ENCODE measurements at regions not wholly inside any gene's neighbourhood (a gene's known extent, or its start where the extent isn't known, plus 50 kb on each side); places are given as distances from the start of the nearest gene placed in this dataset.

DNA sequence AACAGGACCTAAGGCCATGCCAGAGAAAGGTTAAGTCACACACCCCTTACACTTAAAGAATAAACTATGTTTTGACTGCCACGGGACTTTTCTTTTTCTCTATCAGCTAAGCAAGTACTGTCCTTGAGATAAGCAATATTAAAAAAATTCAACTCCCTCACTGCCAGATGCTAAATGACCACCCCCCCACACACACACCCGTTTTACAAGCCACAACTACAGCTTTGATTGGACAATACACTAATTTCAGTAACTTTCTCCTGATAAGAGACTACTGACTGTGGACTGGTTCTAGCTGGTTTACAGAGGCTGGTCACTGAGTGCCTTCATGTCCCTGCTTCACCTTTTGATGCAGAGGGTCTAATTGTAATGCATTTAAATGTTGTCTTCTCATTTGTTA lies 63.9 kb upstream of the HOPX start:
- H3K4me3 Mint-ChIP-seq, result no peak overlapping the region
- H3K4me1 Mint-ChIP-seq, result peaks cover 0 to 5% of the 10 kb centered on the region in 2 donors
- H3K36me3 Mint-ChIP-seq, result no peaks in the 10 kb centered on the region
- Histone ChIP-seq H3K4me3 (ENCODE audit: low read length) (no peak overlapping the region), H3K36me3 (ENCODE audit: control insufficient read depth, insufficient read depth, low read length) (no peaks in the 10 kb centered on the region), H3K9me3 (ENCODE audit: control insufficient read depth, insufficient read depth, low read length) (no peaks in the 10 kb centered on the region), H3K27ac (ENCODE audit: low read length) (no peak overlapping the region), H3K4me1 (ENCODE audit: control insufficient read depth, insufficient read depth, low read length) (no peaks in the 10 kb centered on the region), H3K27me3 (ENCODE audit: control insufficient read depth, insufficient read depth, low read length) (no peaks in the 10 kb centered on the region)
- H3K27me3 Mint-ChIP-seq (ENCODE audit: low read depth in 2 of 2), result no peaks in the 10 kb centered on the region
- no peak overlapping the region for H3K27ac Mint-ChIP-seq
- TF ChIP-seq, protein P1, sequence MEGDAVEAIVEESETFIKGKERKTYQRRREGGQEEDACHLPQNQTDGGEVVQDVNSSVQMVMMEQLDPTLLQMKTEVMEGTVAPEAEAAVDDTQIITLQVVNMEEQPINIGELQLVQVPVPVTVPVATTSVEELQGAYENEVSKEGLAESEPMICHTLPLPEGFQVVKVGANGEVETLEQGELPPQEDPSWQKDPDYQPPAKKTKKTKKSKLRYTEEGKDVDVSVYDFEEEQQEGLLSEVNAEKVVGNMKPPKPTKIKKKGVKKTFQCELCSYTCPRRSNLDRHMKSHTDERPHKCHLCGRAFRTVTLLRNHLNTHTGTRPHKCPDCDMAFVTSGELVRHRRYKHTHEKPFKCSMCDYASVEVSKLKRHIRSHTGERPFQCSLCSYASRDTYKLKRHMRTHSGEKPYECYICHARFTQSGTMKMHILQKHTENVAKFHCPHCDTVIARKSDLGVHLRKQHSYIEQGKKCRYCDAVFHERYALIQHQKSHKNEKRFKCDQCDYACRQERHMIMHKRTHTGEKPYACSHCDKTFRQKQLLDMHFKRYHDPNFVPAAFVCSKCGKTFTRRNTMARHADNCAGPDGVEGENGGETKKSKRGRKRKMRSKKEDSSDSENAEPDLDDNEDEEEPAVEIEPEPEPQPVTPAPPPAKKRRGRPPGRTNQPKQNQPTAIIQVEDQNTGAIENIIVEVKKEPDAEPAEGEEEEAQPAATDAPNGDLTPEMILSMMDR (IDR thresholded peaks at IDR 0.05), result no peak
- no peaks in the 10 kb centered on the region for H3K9me3 Mint-ChIP-seq
- intact Hi-C loops (cut with micrococcal nuclease), result no loop called here
- 86% methylated on average over 2 of the region's 2 CpGs for WGBS (ENCODE audit: insufficient coverage)
- DNase-seq (no peak), ATAC-seq (no peak)

DNA sequence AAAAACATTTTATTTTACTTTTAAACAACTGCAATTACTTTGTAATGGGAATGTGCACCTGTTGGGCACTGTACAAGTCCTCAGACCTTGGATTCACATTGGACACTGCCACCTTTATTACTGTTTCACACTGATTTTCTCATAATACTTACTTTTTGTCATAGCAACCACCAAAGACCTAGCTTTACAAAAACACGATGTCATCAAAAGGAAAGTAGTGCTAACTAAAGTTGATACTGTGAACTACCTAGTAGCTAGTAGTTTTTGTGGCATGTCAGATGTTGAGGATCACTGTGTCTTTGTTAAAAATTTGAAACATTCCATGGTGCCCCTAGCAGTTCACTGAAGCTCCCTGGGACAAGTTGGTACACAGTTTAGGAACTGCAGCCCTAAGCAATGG lies 62.9 kb upstream of the HOPX start:
- Mint-ChIP-seq H3K27ac (no peak overlapping the region), H3K4me3 (no peak overlapping the region), H3K9me3 (no peaks in the 10 kb centered on the region), H3K4me1 (no peaks in the 10 kb centered on the region), H3K36me3 (no peaks in the 10 kb centered on the region), H3K27me3 (ENCODE audit: low read depth in 2 of 2) (no peaks in the 10 kb centered on the region)
- H3K9me3 ChIP-seq (ENCODE audit: control insufficient read depth, insufficient read depth, low read length), result no peaks in the 10 kb centered on the region
- H3K4me3 ChIP-seq (ENCODE audit: low read length), result no peak overlapping the region
- ATAC-seq, result no peak
- no peaks in the 10 kb centered on the region for H3K27me3 ChIP-seq (ENCODE audit: control insufficient read depth, insufficient read depth, low read length)
- intact Hi-C loops (cut with micrococcal nuclease), result no loop called here
- TF ChIP-seq, protein P1 (IDR thresholded peaks at IDR 0.05), result no peak
- WGBS (ENCODE audit: insufficient coverage), result 56% methylated on average over 1 of the region's 1 CpG
- H3K36me3 ChIP-seq (ENCODE audit: control insufficient read depth, insufficient read depth, low read length), result no peaks in the 10 kb centered on the region
- no peaks in the 10 kb centered on the region for H3K4me1 ChIP-seq (ENCODE audit: control insufficient read depth, insufficient read depth, low read length)
- H3K27ac ChIP-seq (ENCODE audit: low read length), result no peak overlapping the region
- DNase-seq, result no peak

DNA sequence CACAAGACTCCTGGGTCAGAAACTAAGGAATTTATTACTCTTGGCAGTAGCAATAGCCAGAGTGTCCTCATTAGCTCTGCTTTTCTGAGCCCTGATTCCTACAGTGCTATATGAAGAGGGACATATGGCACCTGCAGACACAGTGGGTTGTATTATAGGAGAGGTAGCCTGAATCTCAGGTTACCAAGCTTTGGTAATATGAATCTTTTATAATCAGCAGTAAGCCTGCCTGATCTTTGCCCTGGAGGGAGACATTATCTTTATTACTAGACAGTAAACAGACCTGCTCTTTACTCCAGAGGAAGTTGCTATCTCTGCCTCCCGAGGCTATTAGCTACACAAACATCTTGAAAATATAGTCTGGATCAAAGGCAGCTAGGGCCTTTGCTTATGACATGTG lies 62.5 kb upstream of the HOPX start:
- Histone ChIP-seq H3K4me3 (ENCODE audit: low read length) (no peak overlapping the region), H3K4me1 (ENCODE audit: control insufficient read depth, insufficient read depth, low read length) (no peaks in the 10 kb centered on the region), H3K36me3 (ENCODE audit: control insufficient read depth, insufficient read depth, low read length) (no peaks in the 10 kb centered on the region), H3K9me3 (ENCODE audit: control insufficient read depth, insufficient read depth, low read length) (no peaks in the 10 kb centered on the region), H3K27me3 (ENCODE audit: control insufficient read depth, insufficient read depth, low read length) (no peaks in the 10 kb centered on the region), H3K27ac (ENCODE audit: low read length) (no peak overlapping the region)
- Mint-ChIP-seq H3K9me3 (no peaks in the 10 kb centered on the region), H3K27ac (no peak overlapping the region), H3K36me3 (no peaks in the 10 kb centered on the region), H3K27me3 (ENCODE audit: low read depth in 2 of 2) (no peaks in the 10 kb centered on the region), H3K4me1 (no peaks in the 10 kb centered on the region), H3K4me3 (no peak overlapping the region)
- intact Hi-C loops (cut with micrococcal nuclease), result no loop called here
- TF ChIP-seq, protein P1 (IDR thresholded peaks at IDR 0.05), result no peak
- 67% methylated on average over 1 of the region's 1 CpG for WGBS (ENCODE audit: insufficient coverage)
- ATAC-seq (no peak), DNase-seq (no peak)

DNA sequence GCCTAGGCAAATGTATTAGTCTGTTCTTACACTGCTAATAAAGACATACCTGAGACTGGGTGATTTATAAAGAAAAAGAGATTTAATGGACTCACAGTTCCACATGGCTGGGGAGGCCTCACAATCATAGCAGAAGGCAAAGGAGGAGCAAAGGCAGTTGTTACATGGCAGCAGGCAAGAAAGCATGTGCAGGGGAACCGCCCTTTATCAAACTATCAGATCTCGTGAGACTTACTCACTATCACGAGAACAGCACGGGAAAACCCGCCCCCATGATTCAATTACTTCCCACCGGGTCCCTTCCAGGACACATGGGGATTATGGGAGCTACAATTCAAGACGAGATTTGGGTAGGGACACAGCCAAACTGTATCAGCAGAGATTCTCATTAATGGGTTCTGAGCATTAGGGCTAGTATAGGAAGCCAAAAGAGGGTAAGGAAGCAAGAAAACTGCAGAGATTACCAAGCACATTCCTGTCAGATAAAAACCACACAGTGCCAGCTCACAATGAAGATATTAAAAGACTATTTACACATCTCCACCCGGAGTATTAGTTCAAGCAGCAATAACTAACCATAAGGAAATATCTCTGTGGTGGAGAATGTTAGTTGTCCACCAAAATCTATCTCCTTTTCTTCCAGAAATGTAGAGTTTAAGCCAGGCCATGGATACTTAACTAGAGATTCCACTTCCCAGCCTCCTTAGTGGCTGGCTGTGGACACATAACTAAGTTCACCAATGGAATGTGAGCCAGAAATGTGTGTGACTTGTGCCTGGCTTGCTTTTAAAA lies 61.2 kb upstream of the HOPX start:
- Mint-ChIP-seq H3K4me3 (no peak overlapping the region), H3K9me3 (no peaks in the 10 kb centered on the region), H3K27ac (no peak overlapping the region), H3K27me3 (ENCODE audit: low read depth in 2 of 2) (no peaks in the 10 kb centered on the region), H3K4me1 (no peaks in the 10 kb centered on the region), H3K36me3 (no peaks in the 10 kb centered on the region)
- WGBS (ENCODE audit: insufficient coverage), result 89% methylated on average over 7 of the region's 8 CpGs
- intact Hi-C loops (cut with micrococcal nuclease), result no loop called here
- DNase-seq (no peak), ATAC-seq (no peak)
- Histone ChIP-seq H3K9me3 (ENCODE audit: control insufficient read depth, insufficient read depth, low read length) (no peaks in the 10 kb centered on the region), H3K4me1 (ENCODE audit: control insufficient read depth, insufficient read depth, low read length) (no peaks in the 10 kb centered on the region), H3K4me3 (ENCODE audit: low read length) (no peak overlapping the region), H3K27ac (ENCODE audit: low read length) (no peak overlapping the region), H3K27me3 (ENCODE audit: control insufficient read depth, insufficient read depth, low read length) (no peaks in the 10 kb centered on the region), H3K36me3 (ENCODE audit: control insufficient read depth, insufficient read depth, low read length) (no peaks in the 10 kb centered on the region)
- TF ChIP-seq, protein P1 (IDR thresholded peaks at IDR 0.05), result no peak

All from natural killer cell (primary cell).